GM12891 (cell line): ENCODE measurements at regions not wholly inside any gene's neighbourhood (a gene's known extent, or its start where the extent isn't known, plus 50 kb on each side); places are given as distances from the start of the nearest gene placed in this dataset.

ENCODE experiments used
- PAX5 ChIP-seq: IDR thresholded peaks from 2 replicates; pipeline ENCODE4 v1.6.1; 2011; ENCODE audit warnings: low read length, moderate library complexity, mild to moderate bottlenecking; ENCODE audit not compliant: insufficient read depth, severe bottlenecking
- POLR2A ChIP-seq: IDR thresholded peaks from 2 replicates; pipeline ENCODE4 v1.6.1; 2011; ENCODE audit warnings: low read depth, low read length, control low read depth
- POLR2AphosphoS5 ChIP-seq: IDR thresholded peaks from 2 replicates; pipeline ENCODE4 v1.6.1; 2011; ENCODE audit warnings: low read depth, low read length, control low read depth
- POU2F2 ChIP-seq: IDR thresholded peaks from 2 replicates; pipeline ENCODE4 v1.6.1; 2011; ENCODE audit warnings: low read depth, mild to moderate bottlenecking, control low read depth, low read length, moderate library complexity
- SPI1 ChIP-seq: IDR thresholded peaks from 2 replicates; pipeline ENCODE4 v1.6.1; 2011; ENCODE audit warnings: low read depth, low read length, control low read depth
- TAF1 ChIP-seq: IDR thresholded peaks from 2 replicates; pipeline ENCODE4 v1.6.1; 2011; ENCODE audit warnings: low read depth, low read length, control low read depth

DNA sequence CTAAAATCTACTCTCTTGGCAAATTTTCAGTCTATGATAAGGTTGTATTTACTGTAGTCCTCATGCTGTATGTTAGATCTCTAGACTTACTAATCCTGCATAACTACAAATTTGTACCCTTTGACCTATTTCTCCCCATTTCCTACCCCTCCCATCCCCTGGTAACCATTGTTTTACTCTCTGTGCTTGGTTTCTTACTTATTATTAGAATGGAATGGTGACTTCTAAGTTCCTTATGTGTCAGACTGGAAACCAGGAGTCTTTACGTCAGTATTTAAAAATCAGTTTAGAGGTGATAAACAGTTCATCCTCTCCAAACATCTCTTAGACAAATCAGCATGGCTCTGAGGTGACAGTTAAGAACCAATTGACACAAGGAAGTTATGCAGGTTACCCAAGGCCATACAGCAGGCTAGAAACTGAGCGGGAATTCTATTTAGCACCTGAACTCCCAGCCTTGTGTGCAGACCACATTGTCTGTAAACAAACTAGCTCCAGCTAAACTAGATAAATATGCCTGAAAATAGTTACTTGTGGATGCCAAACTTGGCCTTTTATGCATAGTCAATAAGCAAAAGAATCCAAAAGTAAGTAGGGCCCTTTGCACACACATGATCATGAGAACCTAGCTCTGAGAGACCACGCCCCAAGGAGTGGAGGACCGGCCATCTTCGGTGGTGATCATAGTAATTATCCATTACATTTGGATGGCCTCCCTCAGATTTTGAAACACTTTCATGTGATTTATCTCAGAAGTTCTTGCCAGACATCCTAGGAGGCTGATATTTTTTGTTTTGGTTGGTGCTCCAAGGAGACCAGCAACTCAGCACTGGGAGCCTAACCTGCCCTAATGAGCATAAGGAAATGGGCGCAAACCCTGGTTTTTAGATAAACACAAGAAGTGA is 72.3 kb upstream of the BOC start:
- TF ChIP-seq TAF1 (no peak), POLR2AphosphoS5 (no peak), POLR2A (no peak), PAX5 (no peak), SPI1 (no peak), POU2F2 (no peak)
